ENCODE measurements at regions not wholly inside any gene's neighbourhood (a gene's known extent, or its start where the extent isn't known, plus 50 kb on each side); places are given as distances from the start of the nearest gene placed in this dataset.

DNA sequence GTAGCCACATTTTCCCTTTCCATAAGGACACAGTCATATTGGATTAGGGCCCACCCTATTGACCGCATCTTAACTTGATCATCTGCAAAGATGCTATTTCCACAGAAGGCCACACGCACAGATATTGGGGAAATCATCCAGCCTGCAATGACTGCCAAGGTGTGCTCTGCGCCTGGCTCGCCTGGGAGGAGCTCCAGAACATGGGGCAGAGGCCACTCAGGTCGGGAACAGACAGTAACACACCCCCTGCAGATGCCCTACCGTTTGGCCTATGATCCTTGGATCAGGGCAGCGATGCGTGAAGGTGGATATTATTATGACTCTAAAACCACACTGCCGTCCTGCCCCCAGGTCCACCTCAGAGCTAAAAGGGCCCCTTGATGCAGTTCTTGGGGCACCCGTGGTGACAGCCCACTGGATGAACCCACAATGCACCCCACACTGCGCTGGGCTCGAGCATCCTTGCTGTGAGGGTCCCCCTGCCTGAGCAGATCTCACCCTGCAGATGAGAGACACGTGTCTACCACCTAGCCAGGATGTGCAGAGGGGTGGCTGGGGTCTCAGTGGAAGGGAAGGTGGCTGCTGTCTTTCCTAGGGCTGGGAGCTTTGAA lies 72.9 kb upstream of the ZNF516 start (continued):
- TF ChIP-seq, protein P1, sequence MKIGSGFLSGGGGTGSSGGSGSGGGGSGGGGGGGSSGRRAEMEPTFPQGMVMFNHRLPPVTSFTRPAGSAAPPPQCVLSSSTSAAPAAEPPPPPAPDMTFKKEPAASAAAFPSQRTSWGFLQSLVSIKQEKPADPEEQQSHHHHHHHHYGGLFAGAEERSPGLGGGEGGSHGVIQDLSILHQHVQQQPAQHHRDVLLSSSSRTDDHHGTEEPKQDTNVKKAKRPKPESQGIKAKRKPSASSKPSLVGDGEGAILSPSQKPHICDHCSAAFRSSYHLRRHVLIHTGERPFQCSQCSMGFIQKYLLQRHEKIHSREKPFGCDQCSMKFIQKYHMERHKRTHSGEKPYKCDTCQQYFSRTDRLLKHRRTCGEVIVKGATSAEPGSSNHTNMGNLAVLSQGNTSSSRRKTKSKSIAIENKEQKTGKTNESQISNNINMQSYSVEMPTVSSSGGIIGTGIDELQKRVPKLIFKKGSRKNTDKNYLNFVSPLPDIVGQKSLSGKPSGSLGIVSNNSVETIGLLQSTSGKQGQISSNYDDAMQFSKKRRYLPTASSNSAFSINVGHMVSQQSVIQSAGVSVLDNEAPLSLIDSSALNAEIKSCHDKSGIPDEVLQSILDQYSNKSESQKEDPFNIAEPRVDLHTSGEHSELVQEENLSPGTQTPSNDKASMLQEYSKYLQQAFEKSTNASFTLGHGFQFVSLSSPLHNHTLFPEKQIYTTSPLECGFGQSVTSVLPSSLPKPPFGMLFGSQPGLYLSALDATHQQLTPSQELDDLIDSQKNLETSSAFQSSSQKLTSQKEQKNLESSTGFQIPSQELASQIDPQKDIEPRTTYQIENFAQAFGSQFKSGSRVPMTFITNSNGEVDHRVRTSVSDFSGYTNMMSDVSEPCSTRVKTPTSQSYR (CRISPR knock-in tag; IDR thresholded peaks at IDR 0.05): no peak
- TF ChIP-seq NFYB (CRISPR knock-in tag; conservative IDR thresholded peaks at IDR 0.05; ENCODE audit: low read depth): no peak

DNA sequence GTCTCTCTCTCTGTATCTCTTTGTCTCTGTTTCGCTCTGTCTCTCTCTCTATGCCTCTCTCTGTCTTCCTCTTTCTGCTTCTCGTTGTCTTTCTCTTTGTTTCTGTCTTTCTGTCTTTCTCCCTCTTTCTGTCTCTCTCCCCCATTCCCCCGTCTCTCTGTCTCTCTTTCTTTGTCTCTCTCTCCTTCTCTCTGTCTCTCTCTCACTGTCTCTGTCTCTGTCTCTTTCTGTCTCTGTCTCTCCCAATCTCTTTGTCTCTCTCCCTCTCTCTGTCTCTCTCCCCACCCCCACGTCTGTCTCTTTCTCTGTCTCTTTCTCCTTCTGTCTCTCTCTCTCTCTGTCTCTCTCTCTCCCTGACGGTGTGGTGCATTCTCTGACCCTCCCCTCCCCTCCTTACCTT lies 71.9 kb upstream of the ZNF516 start:
- no peak overlapping the region for H3K27ac Mint-ChIP-seq
- H3K27me3 Mint-ChIP-seq (ENCODE audit: low read depth): no peaks in the 10 kb centered on the region
- DNase-seq (ENCODE audit: low spot score) (no peak), ATAC-seq (no peak)
- POLR2A ChIA-PET: no interaction called here
- peaks cover 33% of the 10 kb centered on the region for H3K4me1 Mint-ChIP-seq
- CTCF ChIA-PET: no interaction called here
- no peaks in the 10 kb centered on the region for H3K9me3 Mint-ChIP-seq
- TF ChIP-seq, protein P2, sequence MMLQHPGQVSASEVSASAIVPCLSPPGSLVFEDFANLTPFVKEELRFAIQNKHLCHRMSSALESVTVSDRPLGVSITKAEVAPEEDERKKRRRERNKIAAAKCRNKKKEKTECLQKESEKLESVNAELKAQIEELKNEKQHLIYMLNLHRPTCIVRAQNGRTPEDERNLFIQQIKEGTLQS (CRISPR knock-in tag; conservative IDR thresholded peaks at IDR 0.05): no peak
- TF ChIP-seq, protein P3, sequence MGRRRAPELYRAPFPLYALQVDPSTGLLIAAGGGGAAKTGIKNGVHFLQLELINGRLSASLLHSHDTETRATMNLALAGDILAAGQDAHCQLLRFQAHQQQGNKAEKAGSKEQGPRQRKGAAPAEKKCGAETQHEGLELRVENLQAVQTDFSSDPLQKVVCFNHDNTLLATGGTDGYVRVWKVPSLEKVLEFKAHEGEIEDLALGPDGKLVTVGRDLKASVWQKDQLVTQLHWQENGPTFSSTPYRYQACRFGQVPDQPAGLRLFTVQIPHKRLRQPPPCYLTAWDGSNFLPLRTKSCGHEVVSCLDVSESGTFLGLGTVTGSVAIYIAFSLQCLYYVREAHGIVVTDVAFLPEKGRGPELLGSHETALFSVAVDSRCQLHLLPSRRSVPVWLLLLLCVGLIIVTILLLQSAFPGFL (CRISPR knock-in tag; IDR thresholded peaks at IDR 0.05; ENCODE audit: borderline replicate concordance): no peak
- TF ChIP-seq TCF7 (CRISPR knock-in tag; IDR thresholded peaks at IDR 0.05; ENCODE audit: low read depth) (no peak), NFYB (CRISPR knock-in tag; conservative IDR thresholded peaks at IDR 0.05; ENCODE audit: low read depth) (no peak), FOXP1 (CRISPR knock-in tag; IDR thresholded peaks at IDR 0.05; ENCODE audit: borderline replicate concordance) (no peak), ZNF232 (CRISPR knock-in tag; IDR thresholded peaks at IDR 0.05) (no peak), IRF2 (CRISPR knock-in tag; IDR thresholded peaks at IDR 0.05; ENCODE audit: borderline replicate concordance, low read depth) (no peak), ESRRA (CRISPR knock-in tag; IDR thresholded peaks at IDR 0.05; ENCODE audit: borderline replicate concordance) (no peak), ZNF396 (CRISPR knock-in tag; IDR thresholded peaks at IDR 0.05; ENCODE audit: borderline replicate concordance) (no peak), MYBL2 (CRISPR knock-in tag; IDR thresholded peaks at IDR 0.05) (no peak), GTF2I (CRISPR knock-in tag; conservative IDR thresholded peaks at IDR 0.05) (no peak), ATF1 (CRISPR knock-in tag; IDR thresholded peaks at IDR 0.05) (no peak)
- TF ChIP-seq, protein P4, sequence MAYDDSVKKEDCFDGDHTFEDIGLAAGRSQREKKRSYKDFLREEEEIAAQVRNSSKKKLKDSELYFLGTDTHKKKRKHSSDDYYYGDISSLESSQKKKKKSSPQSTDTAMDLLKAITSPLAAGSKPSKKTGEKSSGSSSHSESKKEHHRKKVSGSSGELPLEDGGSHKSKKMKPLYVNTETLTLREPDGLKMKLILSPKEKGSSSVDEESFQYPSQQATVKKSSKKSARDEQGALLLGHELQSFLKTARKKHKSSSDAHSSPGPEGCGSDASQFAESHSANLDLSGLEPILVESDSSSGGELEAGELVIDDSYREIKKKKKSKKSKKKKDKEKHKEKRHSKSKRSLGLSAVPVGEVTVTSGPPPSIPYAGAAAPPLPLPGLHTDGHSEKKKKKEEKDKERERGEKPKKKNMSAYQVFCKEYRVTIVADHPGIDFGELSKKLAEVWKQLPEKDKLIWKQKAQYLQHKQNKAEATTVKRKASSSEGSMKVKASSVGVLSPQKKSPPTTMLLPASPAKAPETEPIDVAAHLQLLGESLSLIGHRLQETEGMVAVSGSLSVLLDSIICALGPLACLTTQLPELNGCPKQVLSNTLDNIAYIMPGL (CRISPR knock-in tag; IDR thresholded peaks at IDR 0.05): no peak
- TF ChIP-seq, protein P5, sequence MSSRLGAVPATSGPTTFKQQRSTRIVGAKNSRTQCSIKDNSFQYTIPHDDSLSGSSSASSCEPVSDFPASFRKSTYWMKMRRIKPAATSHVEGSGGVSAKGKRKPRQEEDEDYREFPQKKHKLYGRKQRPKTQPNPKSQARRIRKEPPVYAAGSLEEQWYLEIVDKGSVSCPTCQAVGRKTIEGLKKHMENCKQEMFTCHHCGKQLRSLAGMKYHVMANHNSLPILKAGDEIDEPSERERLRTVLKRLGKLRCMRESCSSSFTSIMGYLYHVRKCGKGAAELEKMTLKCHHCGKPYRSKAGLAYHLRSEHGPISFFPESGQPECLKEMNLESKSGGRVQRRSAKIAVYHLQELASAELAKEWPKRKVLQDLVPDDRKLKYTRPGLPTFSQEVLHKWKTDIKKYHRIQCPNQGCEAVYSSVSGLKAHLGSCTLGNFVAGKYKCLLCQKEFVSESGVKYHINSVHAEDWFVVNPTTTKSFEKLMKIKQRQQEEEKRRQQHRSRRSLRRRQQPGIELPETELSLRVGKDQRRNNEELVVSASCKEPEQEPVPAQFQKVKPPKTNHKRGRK (CRISPR knock-in tag; IDR thresholded peaks at IDR 0.05; ENCODE audit: borderline replicate concordance): no peak
- TF ChIP-seq, protein P6, sequence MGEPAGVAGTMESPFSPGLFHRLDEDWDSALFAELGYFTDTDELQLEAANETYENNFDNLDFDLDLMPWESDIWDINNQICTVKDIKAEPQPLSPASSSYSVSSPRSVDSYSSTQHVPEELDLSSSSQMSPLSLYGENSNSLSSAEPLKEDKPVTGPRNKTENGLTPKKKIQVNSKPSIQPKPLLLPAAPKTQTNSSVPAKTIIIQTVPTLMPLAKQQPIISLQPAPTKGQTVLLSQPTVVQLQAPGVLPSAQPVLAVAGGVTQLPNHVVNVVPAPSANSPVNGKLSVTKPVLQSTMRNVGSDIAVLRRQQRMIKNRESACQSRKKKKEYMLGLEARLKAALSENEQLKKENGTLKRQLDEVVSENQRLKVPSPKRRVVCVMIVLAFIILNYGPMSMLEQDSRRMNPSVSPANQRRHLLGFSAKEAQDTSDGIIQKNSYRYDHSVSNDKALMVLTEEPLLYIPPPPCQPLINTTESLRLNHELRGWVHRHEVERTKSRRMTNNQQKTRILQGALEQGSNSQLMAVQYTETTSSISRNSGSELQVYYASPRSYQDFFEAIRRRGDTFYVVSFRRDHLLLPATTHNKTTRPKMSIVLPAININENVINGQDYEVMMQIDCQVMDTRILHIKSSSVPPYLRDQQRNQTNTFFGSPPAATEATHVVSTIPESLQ (CRISPR knock-in tag; IDR thresholded peaks at IDR 0.05): no peak
- TF ChIP-seq, protein P7, sequence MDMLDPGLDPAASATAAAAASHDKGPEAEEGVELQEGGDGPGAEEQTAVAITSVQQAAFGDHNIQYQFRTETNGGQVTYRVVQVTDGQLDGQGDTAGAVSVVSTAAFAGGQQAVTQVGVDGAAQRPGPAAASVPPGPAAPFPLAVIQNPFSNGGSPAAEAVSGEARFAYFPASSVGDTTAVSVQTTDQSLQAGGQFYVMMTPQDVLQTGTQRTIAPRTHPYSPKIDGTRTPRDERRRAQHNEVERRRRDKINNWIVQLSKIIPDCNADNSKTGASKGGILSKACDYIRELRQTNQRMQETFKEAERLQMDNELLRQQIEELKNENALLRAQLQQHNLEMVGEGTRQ (CRISPR knock-in tag; IDR thresholded peaks at IDR 0.05): no peak
- TF ChIP-seq, protein P8, sequence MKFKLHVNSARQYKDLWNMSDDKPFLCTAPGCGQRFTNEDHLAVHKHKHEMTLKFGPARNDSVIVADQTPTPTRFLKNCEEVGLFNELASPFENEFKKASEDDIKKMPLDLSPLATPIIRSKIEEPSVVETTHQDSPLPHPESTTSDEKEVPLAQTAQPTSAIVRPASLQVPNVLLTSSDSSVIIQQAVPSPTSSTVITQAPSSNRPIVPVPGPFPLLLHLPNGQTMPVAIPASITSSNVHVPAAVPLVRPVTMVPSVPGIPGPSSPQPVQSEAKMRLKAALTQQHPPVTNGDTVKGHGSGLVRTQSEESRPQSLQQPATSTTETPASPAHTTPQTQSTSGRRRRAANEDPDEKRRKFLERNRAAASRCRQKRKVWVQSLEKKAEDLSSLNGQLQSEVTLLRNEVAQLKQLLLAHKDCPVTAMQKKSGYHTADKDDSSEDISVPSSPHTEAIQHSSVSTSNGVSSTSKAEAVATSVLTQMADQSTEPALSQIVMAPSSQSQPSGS (CRISPR knock-in tag; IDR thresholded peaks at IDR 0.05; ENCODE audit: borderline replicate concordance, low read depth): no peak
- TF ChIP-seq, protein P9, sequence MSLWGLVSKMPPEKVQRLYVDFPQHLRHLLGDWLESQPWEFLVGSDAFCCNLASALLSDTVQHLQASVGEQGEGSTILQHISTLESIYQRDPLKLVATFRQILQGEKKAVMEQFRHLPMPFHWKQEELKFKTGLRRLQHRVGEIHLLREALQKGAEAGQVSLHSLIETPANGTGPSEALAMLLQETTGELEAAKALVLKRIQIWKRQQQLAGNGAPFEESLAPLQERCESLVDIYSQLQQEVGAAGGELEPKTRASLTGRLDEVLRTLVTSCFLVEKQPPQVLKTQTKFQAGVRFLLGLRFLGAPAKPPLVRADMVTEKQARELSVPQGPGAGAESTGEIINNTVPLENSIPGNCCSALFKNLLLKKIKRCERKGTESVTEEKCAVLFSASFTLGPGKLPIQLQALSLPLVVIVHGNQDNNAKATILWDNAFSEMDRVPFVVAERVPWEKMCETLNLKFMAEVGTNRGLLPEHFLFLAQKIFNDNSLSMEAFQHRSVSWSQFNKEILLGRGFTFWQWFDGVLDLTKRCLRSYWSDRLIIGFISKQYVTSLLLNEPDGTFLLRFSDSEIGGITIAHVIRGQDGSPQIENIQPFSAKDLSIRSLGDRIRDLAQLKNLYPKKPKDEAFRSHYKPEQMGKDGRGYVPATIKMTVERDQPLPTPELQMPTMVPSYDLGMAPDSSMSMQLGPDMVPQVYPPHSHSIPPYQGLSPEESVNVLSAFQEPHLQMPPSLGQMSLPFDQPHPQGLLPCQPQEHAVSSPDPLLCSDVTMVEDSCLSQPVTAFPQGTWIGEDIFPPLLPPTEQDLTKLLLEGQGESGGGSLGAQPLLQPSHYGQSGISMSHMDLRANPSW (CRISPR knock-in tag; conservative IDR thresholded peaks at IDR 0.05; ENCODE audit: low read depth): no peak
- H3K36me3 Mint-ChIP-seq: no peaks in the 10 kb centered on the region
- no peak overlapping the region for H3K4me3 Mint-ChIP-seq
